B cell (primary cell): ENCODE measurements at regions not wholly inside any gene's neighbourhood (a gene's known extent, or its start where the extent isn't known, plus 50 kb on each side); places are given as distances from the start of the nearest gene placed in this dataset.

Source experiments
- EZH2 ChIP-seq: IDR thresholded peaks from 2 replicates; pipeline ENCODE4 v1.6.1; 2012; ENCODE audit warnings: borderline replicate concordance, low read depth, mild to moderate bottlenecking, moderate library complexity, low read length; ENCODE audit not compliant: insufficient read depth, poor library complexity, severe bottlenecking
- TF ChIP-seq, protein P1 (sequence below): fragments of 200-600 bp; IDR thresholded peaks from one replicate; pipeline ENCODE4 v1.8.0; 2022; ENCODE audit warnings: antibody characterized with exemption, mild to moderate bottlenecking

DNA sequence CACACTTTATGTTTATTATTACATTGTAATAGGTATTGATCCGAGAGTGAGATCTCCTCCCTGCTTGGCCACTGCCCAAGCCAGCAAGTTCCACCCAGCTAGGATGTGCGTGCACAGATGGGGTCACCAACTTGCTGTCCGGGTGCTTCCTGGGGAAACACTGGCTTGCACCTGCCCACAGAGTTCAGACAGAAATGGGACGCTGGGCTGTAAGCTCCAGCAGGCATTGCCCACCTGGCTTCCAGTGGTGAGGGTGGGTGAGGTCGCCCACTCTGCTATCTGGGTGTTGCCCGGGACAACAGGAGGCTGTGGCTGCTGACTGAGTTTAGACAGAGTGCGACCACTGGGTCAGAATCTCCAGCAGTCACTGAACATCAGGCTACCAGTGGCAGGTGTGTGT lies 289.8 kb upstream of the ANO3 start:
- TF ChIP-seq, protein P1, sequence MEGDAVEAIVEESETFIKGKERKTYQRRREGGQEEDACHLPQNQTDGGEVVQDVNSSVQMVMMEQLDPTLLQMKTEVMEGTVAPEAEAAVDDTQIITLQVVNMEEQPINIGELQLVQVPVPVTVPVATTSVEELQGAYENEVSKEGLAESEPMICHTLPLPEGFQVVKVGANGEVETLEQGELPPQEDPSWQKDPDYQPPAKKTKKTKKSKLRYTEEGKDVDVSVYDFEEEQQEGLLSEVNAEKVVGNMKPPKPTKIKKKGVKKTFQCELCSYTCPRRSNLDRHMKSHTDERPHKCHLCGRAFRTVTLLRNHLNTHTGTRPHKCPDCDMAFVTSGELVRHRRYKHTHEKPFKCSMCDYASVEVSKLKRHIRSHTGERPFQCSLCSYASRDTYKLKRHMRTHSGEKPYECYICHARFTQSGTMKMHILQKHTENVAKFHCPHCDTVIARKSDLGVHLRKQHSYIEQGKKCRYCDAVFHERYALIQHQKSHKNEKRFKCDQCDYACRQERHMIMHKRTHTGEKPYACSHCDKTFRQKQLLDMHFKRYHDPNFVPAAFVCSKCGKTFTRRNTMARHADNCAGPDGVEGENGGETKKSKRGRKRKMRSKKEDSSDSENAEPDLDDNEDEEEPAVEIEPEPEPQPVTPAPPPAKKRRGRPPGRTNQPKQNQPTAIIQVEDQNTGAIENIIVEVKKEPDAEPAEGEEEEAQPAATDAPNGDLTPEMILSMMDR = no peak
- TF ChIP-seq EZH2 = no peak
